GM23248 (cell line): ENCODE measurements at regions not wholly inside any gene's neighbourhood (a gene's known extent, or its start where the extent isn't known, plus 50 kb on each side); places are given as distances from the start of the nearest gene placed in this dataset.

Source experiments
- DNase-seq: peaks from one replicate; pipeline ENCODE4 v3.0.0-alpha.2; 2015
- H2AFZ ChIP-seq: fragments of 200-600 bp; sonication (generic); 2 replicates; pipeline ENCODE4 v1.6.1; 2016; ENCODE audit warnings: antibody characterized with exemption
- H3F3A ChIP-seq: fragments of 200-600 bp; sonication (generic); 2 replicates; pipeline ENCODE4 v1.6.1; 2016; ENCODE audit warnings: mild to moderate bottlenecking, antibody characterized with exemption, mixed run types; ENCODE audit not compliant: insufficient read depth
- H3K27ac ChIP-seq: fragments of 200-600 bp; sonication (generic); 2 replicates; pipeline ENCODE4 v1.5.1; 2016; ENCODE audit warnings: mild to moderate bottlenecking
- H3K27me3 ChIP-seq: fragments of 200-600 bp; sonication (generic); replicated peaks from 2 replicates; pipeline ENCODE4 v1.6.1; 2016; ENCODE audit warnings: mild to moderate bottlenecking; ENCODE audit not compliant: insufficient read depth
- H3K36me3 ChIP-seq: fragments of 200-600 bp; sonication (generic); 2 replicates; pipeline ENCODE4 v1.6.1; 2016; ENCODE audit warnings: low read depth, mild to moderate bottlenecking
- H3K4me1 ChIP-seq: fragments of 200-600 bp; sonication (generic); 2 replicates; pipeline ENCODE4 v1.6.1; 2016; ENCODE audit warnings: mild to moderate bottlenecking; ENCODE audit not compliant: insufficient read depth
- H3K4me2 ChIP-seq: fragments of 200-600 bp; sonication (generic); one replicate; pipeline ENCODE4 v1.6.1; 2016; ENCODE audit warnings: mild to moderate bottlenecking; ENCODE audit not compliant: unreplicated experiment
- H3K4me3 ChIP-seq: fragments of 200-600 bp; sonication (generic); 2 replicates; pipeline ENCODE4 v1.5.1; 2016; ENCODE audit warnings: mild to moderate bottlenecking
- H3K79me2 ChIP-seq: fragments of 200-600 bp; sonication (generic); 2 replicates; pipeline ENCODE4 v1.6.1; 2016; ENCODE audit warnings: mild to moderate bottlenecking; ENCODE audit not compliant: insufficient read depth
- H3K9ac ChIP-seq: fragments of 200-600 bp; sonication (generic); 2 replicates; pipeline ENCODE4 v1.6.1; 2016; ENCODE audit warnings: mild to moderate bottlenecking
- H3K9me2 ChIP-seq: fragments of 200-600 bp; sonication (generic); 2 replicates; pipeline ENCODE4 v1.6.1; 2016; ENCODE audit warnings: mixed run types, mild to moderate bottlenecking, moderate library complexity; ENCODE audit not compliant: insufficient read depth
- H3K9me3 ChIP-seq: fragments of 200-600 bp; sonication (generic); one replicate; pipeline ENCODE4 v1.6.1; 2017; ENCODE audit warnings: low read depth
- H4K20me1 ChIP-seq: fragments of 200-600 bp; sonication (generic); 2 replicates; pipeline ENCODE4 v1.6.0; 2016; ENCODE audit not compliant: insufficient read depth
- EZH2 ChIP-seq: fragments of 200-600 bp; sonication (generic); IDR thresholded peaks from 2 replicates; pipeline ENCODE4 v1.6.1; 2018; ENCODE audit warnings: antibody characterized with exemption, mild to moderate bottlenecking; ENCODE audit not compliant: insufficient read depth, poor library complexity, severe bottlenecking
- EZH2phosphoT487 ChIP-seq: fragments of 200-600 bp; sonication (generic); IDR thresholded peaks from 2 replicates; pipeline ENCODE4 v1.6.1; 2018; ENCODE audit warnings: antibody characterized with exemption, moderate library complexity, mild to moderate bottlenecking, low read depth; ENCODE audit not compliant: insufficient read depth
- WGBS, 2 experiments: methylation state at CpG; one replicate each; pipeline ENCODE4 v1.1.6; 2015 to 2017; ENCODE audit warnings: low lambda C conversion rate in 2 of 2, low coverage in 1 of 2; ENCODE audit errors: missing lambda C conversion rate in 2 of 2; 5-methylcytosine and 5-hydroxymethylcytosine counted together
- in situ Hi-C: fragments of 300-500 bp; cut with MboI; formaldehyde crosslinking; loops from 2 replicates; pipeline ENCODE4 v1.15.0; 2020

- H3K9me3 ChIP-seq, result no peaks in the 10 kb centered on the region
- H3K4me1 ChIP-seq, result no peaks in the 10 kb centered on the region
- WGBS, 2 experiments, result 44 to 52% methylated on average over 8 of the region's 8 CpGs
- H2AFZ ChIP-seq, result no peak overlapping the region
- no peak overlapping the region for H3K27ac ChIP-seq
- H3F3A ChIP-seq, result no peaks in the 10 kb centered on the region
- no peaks in the 10 kb centered on the region for H3K36me3 ChIP-seq
- peaks cover 31% of the 10 kb centered on the region for H3K27me3 ChIP-seq
- no peak overlapping the region for H3K4me2 ChIP-seq
- H3K4me3 ChIP-seq, result no peak overlapping the region
- no peak overlapping the region for H3K9ac ChIP-seq
- H3K79me2 ChIP-seq, result no peaks in the 10 kb centered on the region
- no peaks in the 10 kb centered on the region for H4K20me1 ChIP-seq
- H3K9me2 ChIP-seq, result no peaks in the 10 kb centered on the region
- DNase-seq, result no peak
- TF ChIP-seq EZH2, result no peak
- no peak for TF ChIP-seq EZH2phosphoT487
- in situ Hi-C loops, result no loop called here
Measured at GRCh38 chr19:33953023-33953422, 156.4 kb downstream of the KCTD15 start.

GRCh38 chr19:33953592-33953991 lies 156.9 kb downstream of the KCTD15 start:
- Histone ChIP-seq H3K4me2 (no peak overlapping the region), H4K20me1 (no peaks in the 10 kb centered on the region), H3K27ac (no peak overlapping the region), H2AFZ (no peak overlapping the region), H3K4me3 (no peak overlapping the region), H3K79me2 (no peaks in the 10 kb centered on the region), H3K9ac (no peak overlapping the region), H3K36me3 (no peaks in the 10 kb centered on the region), H3K27me3 (peaks cover 31% of the 10 kb centered on the region), H3K9me2 (no peaks in the 10 kb centered on the region), H3F3A (no peaks in the 10 kb centered on the region), H3K9me3 (no peaks in the 10 kb centered on the region), H3K4me1 (no peaks in the 10 kb centered on the region)
- DNase-seq, result no peak
- 18% methylated on average over 4 of the region's 4 CpGs for WGBS, 2 experiments
- TF ChIP-seq EZH2phosphoT487 (no peak), EZH2 (no peak)
- in situ Hi-C loops, result no loop called here

DNA sequence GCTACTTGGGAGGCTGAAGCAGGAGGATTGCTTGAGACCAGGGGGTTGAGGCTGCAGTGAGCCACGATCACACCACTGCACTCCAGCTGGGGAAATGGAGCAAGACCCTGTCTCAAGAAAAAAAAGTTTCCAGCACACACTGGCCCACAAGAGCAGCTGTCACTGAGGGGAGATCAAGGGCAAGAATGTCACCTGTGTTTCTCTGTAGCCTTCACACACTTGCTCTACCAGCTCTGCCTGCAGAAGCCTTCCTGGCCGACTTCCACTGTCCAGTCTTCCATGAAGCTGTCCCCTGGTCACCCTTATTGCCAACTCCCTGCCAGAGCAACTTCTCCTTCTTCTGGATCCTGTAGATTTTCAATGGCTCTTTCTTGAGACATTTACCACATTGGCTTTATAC lies 158.0 kb downstream of the KCTD15 start:
- Histone ChIP-seq H3F3A (no peaks in the 10 kb centered on the region), H3K4me2 (no peak overlapping the region), H3K9ac (no peak overlapping the region), H3K9me3 (no peaks in the 10 kb centered on the region), H3K27ac (no peak overlapping the region), H3K9me2 (no peaks in the 10 kb centered on the region), H3K27me3 (peaks cover 22% of the 10 kb centered on the region), H3K4me1 (no peaks in the 10 kb centered on the region), H3K36me3 (no peaks in the 10 kb centered on the region), H2AFZ (no peak overlapping the region), H3K4me3 (no peak overlapping the region), H4K20me1 (no peaks in the 10 kb centered on the region), H3K79me2 (no peaks in the 10 kb centered on the region)
- no peak for TF ChIP-seq EZH2phosphoT487
- no peak for TF ChIP-seq EZH2
- no peak for DNase-seq
- in situ Hi-C loops, result no loop called here
- WGBS, 2 experiments, result 21 to 23% methylated on average over 2 of the region's 2 CpGs

DNA sequence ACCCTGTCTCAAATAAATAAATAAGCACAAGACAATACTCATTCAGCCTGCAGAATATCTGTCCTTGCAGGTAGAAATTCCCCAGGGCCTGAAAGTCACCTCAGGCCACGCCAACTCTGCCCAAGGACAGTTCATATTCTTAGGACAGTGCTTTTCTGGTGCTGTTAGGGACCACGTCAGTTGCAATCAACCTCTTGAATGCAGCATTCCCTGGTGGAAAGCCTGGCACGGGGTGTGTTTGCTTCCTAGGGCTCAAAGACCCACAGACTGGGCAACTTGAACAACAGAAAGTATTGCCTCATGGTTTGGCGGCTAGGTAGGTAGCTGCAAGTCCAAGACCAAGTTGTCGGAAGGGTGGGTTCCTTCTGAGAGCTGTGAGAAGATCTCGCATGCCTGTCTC lies 160.3 kb downstream of the KCTD15 start:
- no peak for TF ChIP-seq EZH2phosphoT487
- TF ChIP-seq EZH2, result no peak
- Histone ChIP-seq H3K27ac (no peak overlapping the region), H3K4me2 (no peak overlapping the region), H3K9me3 (no peaks in the 10 kb centered on the region), H3K27me3 (peaks cover 10% of the 10 kb centered on the region), H2AFZ (no peak overlapping the region), H4K20me1 (no peaks in the 10 kb centered on the region), H3K4me3 (no peak overlapping the region), H3F3A (no peaks in the 10 kb centered on the region), H3K36me3 (no peaks in the 10 kb centered on the region), H3K79me2 (no peaks in the 10 kb centered on the region), H3K9ac (no peak overlapping the region), H3K9me2 (no peaks in the 10 kb centered on the region), H3K4me1 (no peaks in the 10 kb centered on the region)
- WGBS, 2 experiments, result 20 to 29% methylated on average over 6 of the region's 6 CpGs
- no peak for DNase-seq
- in situ Hi-C loops, result no loop called here

- no peak overlapping the region for H3K27ac ChIP-seq
- no peak overlapping the region for H3K4me2 ChIP-seq
- no peaks in the 10 kb centered on the region for H3K9me2 ChIP-seq
- H3K4me1 ChIP-seq, result no peaks in the 10 kb centered on the region
- H3K27me3 ChIP-seq, result peaks cover 10% of the 10 kb centered on the region
- 30 to 32% methylated on average over 2 of the region's 2 CpGs for WGBS, 2 experiments
- H3F3A ChIP-seq, result no peaks in the 10 kb centered on the region
- H2AFZ ChIP-seq, result no peak overlapping the region
- H3K9me3 ChIP-seq, result no peaks in the 10 kb centered on the region
- no peak overlapping the region for H3K9ac ChIP-seq
- no peaks in the 10 kb centered on the region for H3K36me3 ChIP-seq
- no peak for TF ChIP-seq EZH2
- TF ChIP-seq EZH2phosphoT487, result no peak
- H3K79me2 ChIP-seq, result no peaks in the 10 kb centered on the region
- no peaks in the 10 kb centered on the region for H4K20me1 ChIP-seq
- DNase-seq, result no peak
- in situ Hi-C loops, result no loop called here
- no peak overlapping the region for H3K4me3 ChIP-seq
Measured at GRCh38 chr19:33957804-33958203, 161.1 kb downstream of the KCTD15 start.
